ENCODE measurements at regions not wholly inside any gene's neighbourhood (a gene's known extent, or its start where the extent isn't known, plus 50 kb on each side); places are given as distances from the start of the nearest gene placed in this dataset.

DNA sequence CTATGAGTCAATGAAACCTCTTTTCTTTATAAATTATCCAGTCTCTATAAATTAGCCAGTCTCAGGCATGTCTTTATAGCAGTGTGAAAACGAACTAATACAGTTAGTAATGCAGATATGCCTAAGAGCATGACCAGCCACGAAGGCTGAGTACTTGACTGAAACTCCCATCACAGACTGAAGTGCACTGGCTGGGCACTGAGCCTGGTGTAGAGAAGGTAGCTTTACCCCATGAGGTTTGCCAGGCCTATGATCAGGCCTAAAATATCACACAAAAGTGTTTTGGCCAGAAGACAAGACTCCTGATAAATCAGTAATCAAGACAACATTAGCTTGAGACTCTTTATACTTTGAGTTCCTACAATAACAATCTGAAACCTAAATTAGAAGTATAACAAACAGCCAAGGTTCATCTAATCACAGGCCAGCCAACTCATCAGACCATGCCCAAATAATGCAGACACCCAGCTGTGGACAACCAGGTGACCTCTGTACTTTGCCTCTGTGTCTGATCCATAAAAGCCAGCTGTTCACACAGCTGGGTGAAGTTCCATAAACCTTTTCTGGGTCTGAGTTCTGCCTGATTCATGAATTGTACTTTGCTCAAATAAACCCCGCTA, 771.8 kb upstream of the SLITRK1 start:
- 60 to 80% methylated on average over 3 of the region's 3 CpGs for WGBS, 2 donors
- no peaks in the 10 kb centered on the region for H3K9me3 ChIP-seq
- no peaks in the 10 kb centered on the region for H3K36me3 ChIP-seq
- H3K27me3 ChIP-seq: no peaks in the 10 kb centered on the region
- no peak for TF ChIP-seq POLR2A (IDR thresholded peaks at IDR 0.05)
- TF ChIP-seq, protein P1, sequence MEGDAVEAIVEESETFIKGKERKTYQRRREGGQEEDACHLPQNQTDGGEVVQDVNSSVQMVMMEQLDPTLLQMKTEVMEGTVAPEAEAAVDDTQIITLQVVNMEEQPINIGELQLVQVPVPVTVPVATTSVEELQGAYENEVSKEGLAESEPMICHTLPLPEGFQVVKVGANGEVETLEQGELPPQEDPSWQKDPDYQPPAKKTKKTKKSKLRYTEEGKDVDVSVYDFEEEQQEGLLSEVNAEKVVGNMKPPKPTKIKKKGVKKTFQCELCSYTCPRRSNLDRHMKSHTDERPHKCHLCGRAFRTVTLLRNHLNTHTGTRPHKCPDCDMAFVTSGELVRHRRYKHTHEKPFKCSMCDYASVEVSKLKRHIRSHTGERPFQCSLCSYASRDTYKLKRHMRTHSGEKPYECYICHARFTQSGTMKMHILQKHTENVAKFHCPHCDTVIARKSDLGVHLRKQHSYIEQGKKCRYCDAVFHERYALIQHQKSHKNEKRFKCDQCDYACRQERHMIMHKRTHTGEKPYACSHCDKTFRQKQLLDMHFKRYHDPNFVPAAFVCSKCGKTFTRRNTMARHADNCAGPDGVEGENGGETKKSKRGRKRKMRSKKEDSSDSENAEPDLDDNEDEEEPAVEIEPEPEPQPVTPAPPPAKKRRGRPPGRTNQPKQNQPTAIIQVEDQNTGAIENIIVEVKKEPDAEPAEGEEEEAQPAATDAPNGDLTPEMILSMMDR (IDR thresholded peaks at IDR 0.05): no peak
- H3K4me1 ChIP-seq: no peaks in the 10 kb centered on the region
- no peak overlapping the region for H3K4me3 ChIP-seq
- intact Hi-C loops (cut with DNase I): no loop called here
- DNase-seq: no peak
- H3K27ac ChIP-seq: no peak overlapping the region

DNA sequence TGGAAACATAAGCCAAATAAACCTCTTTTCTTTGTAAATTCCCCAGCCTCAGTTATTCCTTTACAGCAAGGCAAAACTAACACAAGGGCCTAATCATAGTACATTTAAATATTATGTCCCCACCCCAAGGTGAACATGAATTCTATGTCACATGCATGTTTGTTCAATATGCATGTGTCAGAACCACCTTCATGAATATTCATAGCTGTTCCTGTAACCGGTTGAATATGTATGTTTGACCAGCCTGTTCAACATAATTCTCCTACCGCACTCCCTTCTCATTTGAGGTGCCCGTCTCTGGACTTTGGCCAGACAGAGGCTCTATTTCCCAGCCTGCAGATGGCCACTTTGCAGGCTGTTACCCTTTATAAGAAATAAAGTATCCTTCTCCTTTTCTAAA, 769.4 kb upstream of the SLITRK1 start:
- Histone ChIP-seq H3K4me3 (no peak overlapping the region), H3K27ac (no peak overlapping the region), H3K36me3 (no peaks in the 10 kb centered on the region), H3K4me1 (no peaks in the 10 kb centered on the region), H3K9me3 (no peaks in the 10 kb centered on the region), H3K27me3 (no peaks in the 10 kb centered on the region)
- WGBS, 2 donors: 88 to 99% methylated on average over 3 of the region's 3 CpGs
- TF ChIP-seq, protein P1 (IDR thresholded peaks at IDR 0.05): no peak
- TF ChIP-seq POLR2A (IDR thresholded peaks at IDR 0.05): no peak
- DNase-seq: no peak
- intact Hi-C loops (cut with DNase I): no loop called here

DNA sequence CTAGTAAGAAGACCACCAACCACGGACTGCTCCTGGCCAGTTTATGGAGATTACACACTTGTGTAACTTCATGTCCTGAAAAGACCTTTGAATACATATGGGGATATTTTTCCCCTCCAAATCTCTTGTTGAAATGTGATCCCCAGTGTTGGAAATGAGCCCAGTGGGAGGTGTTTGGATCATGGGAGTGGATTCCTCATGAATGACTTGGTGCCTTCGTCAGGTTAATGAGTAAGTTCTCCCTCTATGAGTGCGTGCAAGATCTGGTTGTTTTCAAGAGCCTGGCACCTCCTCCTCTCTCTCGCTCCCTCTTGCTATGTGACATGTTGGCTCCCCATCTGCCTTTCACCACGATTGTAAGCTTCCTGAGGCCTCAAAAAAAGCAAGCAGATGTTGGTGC, 769.0 kb upstream of the SLITRK1 start:
- TF ChIP-seq, protein P1 (IDR thresholded peaks at IDR 0.05): no peak
- TF ChIP-seq POLR2A (IDR thresholded peaks at IDR 0.05): no peak
- intact Hi-C loops (cut with DNase I): no loop called here
- DNase-seq: no peak
- Histone ChIP-seq H3K27ac (no peak overlapping the region), H3K4me1 (no peaks in the 10 kb centered on the region), H3K27me3 (no peaks in the 10 kb centered on the region), H3K9me3 (no peaks in the 10 kb centered on the region), H3K4me3 (no peak overlapping the region), H3K36me3 (no peaks in the 10 kb centered on the region)
- 44 to 58% methylated on average over 3 to 4 of the region's 5 CpGs for WGBS, 2 donors

DNA sequence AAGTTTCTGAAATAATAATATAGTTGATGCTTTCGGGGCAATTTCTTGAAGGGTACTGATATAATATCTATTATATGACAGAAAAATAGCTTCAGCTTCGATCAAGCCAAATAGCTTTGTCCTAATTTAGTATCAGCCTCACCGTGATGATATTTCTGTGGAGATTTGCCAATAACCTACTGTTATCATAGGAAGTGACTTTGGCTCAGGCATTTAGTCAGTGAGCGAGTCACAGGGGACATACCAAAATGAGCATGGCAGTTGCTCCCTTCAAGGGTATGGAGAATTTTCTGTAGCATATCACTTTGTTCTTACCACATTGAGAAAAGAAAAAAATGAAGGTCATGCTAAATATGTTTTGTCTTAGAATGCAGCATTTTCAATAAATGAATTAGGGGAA, 767.6 kb upstream of the SLITRK1 start:
- no peak overlapping the region for H3K27ac ChIP-seq
- no peak for DNase-seq
- TF ChIP-seq, protein P1 (IDR thresholded peaks at IDR 0.05): no peak
- no peak for TF ChIP-seq POLR2A (IDR thresholded peaks at IDR 0.05)
- no peak overlapping the region for H3K4me3 ChIP-seq
- 45 to 56% methylated on average over 4 of the region's 4 CpGs for WGBS, 2 donors
- no peaks in the 10 kb centered on the region for H3K36me3 ChIP-seq
- H3K9me3 ChIP-seq: no peaks in the 10 kb centered on the region
- H3K27me3 ChIP-seq: no peaks in the 10 kb centered on the region
- peaks cover 0 to 5% (median 0%) of the 10 kb centered on the region in 3 donors for H3K4me1 ChIP-seq
- intact Hi-C loops (cut with DNase I): no loop called here

DNA sequence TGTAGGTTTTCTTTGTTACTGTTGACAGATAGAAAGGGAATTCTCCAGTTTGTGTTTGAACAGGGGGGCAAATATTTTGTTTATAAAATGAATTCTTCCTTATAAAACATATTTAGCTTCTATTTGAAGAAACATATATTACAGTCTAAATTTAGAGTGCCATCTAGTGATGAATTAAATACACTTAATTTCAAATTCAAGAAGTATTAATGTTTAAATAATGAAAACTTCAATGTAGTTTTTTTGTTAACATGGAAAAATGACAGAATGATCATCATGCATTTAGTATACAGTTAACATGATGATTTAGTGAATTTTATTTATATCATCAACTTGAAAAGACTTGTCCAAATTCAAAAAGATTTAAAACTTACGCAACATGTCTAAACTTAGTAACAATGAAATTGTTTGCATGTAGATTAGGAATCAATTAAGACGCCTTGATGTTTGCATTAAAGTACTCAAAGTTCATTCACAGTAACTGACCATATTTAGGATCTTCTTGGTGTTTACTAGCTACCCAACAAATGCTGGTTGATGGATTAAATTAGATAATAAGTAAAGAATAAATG, 765.9 kb upstream of the SLITRK1 start:
- DNase-seq: no peak
- peaks cover 0 to 5% (median 0%) of the 10 kb centered on the region in 3 donors for H3K4me1 ChIP-seq
- H3K9me3 ChIP-seq: no peaks in the 10 kb centered on the region
- WGBS, 2 donors: 24 to 39% methylated on average over 2 of the region's 2 CpGs
- no peaks in the 10 kb centered on the region for H3K36me3 ChIP-seq
- intact Hi-C loops (cut with DNase I): no loop called here
- no peaks in the 10 kb centered on the region for H3K27me3 ChIP-seq
- no peak overlapping the region for H3K4me3 ChIP-seq
- TF ChIP-seq POLR2A (IDR thresholded peaks at IDR 0.05): no peak
- TF ChIP-seq, protein P1 (IDR thresholded peaks at IDR 0.05): peak in 1 of 6 experiments; percentile 11
- no peak overlapping the region for H3K27ac ChIP-seq

Measured in esophagus squamous epithelium (tissue), 5 donors.